ENCODE measurements at regions not wholly inside any gene's neighbourhood (a gene's known extent, or its start where the extent isn't known, plus 50 kb on each side); places are given as distances from the start of the nearest gene placed in this dataset.
A peak's percentile ranks its signal among the peaks of the same experiment; 100 is the strongest.

GRCh38 chr3:170766253-170766652 is 103.7 kb downstream of the RPL22L1 start (continued):
- no peak for TF ChIP-seq RBM17 (IDR thresholded peaks at IDR 0.05; ENCODE audit: borderline replicate concordance, low read depth, low read length)
- TF ChIP-seq ZNF766 (CRISPR knock-in tag; conservative IDR thresholded peaks at IDR 0.05) = no peak; the same call in 1 of the 2 replicates
- TF ChIP-seq ZNF583 (CRISPR knock-in tag; IDR thresholded peaks at IDR 0.05) = 0 out of 2 replicates have a peak, but pooled peaks have one; percentile 18
- peak; percentile 11; the same call in 1 of the 2 replicates for TF ChIP-seq DMBX1 (CRISPR knock-in tag; IDR thresholded peaks at IDR 0.05; ENCODE audit: borderline replicate concordance)
- 0 out of 2 replicates have a peak, but pooled peaks have one; percentile 17 for TF ChIP-seq BCL6 (CRISPR knock-in tag; IDR thresholded peaks at IDR 0.05)
- TF ChIP-seq MBD2 (IDR thresholded peaks at IDR 0.05; ENCODE audit: borderline replicate concordance, low read depth) = no peak
- TF ChIP-seq KLF13 (tag; IDR thresholded peaks at IDR 0.05; ENCODE audit: borderline replicate concordance, low read depth) = no peak
- TF ChIP-seq HDAC8 (tag; IDR thresholded peaks at IDR 0.05) = no peak
- TF ChIP-seq IRF2 (CRISPR knock-in tag; IDR thresholded peaks at IDR 0.05) = no peak
- TF ChIP-seq HEY1 (CRISPR knock-in tag; IDR thresholded peaks at IDR 0.05; ENCODE audit: borderline replicate concordance) = no peak
- no peak for TF ChIP-seq ZFP1 (CRISPR knock-in tag; IDR thresholded peaks at IDR 0.05)
- TF ChIP-seq, protein P1, sequence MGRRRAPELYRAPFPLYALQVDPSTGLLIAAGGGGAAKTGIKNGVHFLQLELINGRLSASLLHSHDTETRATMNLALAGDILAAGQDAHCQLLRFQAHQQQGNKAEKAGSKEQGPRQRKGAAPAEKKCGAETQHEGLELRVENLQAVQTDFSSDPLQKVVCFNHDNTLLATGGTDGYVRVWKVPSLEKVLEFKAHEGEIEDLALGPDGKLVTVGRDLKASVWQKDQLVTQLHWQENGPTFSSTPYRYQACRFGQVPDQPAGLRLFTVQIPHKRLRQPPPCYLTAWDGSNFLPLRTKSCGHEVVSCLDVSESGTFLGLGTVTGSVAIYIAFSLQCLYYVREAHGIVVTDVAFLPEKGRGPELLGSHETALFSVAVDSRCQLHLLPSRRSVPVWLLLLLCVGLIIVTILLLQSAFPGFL (CRISPR knock-in tag; IDR thresholded peaks at IDR 0.05) = no peak
- no peak for TF ChIP-seq ZBTB8A (IDR thresholded peaks at IDR 0.05; ENCODE audit: partially characterized antibody)
- TF ChIP-seq YY1 (IDR thresholded peaks at IDR 0.05; ENCODE audit: borderline replicate concordance in 1 of 3, control insufficient read depth in 1 of 3, extremely low read depth in 1 of 3, insufficient read depth in 3 of 3, insufficient read length in 1 of 3, insufficient replicate concordance in 2 of 3, low read depth in 1 of 3, low read length in 2 of 3) = no peak
- TF ChIP-seq, protein P2, sequence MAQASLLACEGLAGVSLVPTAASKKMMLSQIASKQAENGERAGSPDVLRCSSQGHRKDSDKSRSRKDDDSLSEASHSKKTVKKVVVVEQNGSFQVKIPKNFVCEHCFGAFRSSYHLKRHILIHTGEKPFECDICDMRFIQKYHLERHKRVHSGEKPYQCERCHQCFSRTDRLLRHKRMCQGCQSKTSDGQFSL (CRISPR knock-in tag; IDR thresholded peaks at IDR 0.05) = no peak
- TF ChIP-seq, protein P2 (tag; IDR thresholded peaks at IDR 0.05) = no peak
- no peak for TF ChIP-seq SRSF3 (IDR thresholded peaks at IDR 0.05; ENCODE audit: insufficient read depth, low read length)
- TF ChIP-seq, protein P3, sequence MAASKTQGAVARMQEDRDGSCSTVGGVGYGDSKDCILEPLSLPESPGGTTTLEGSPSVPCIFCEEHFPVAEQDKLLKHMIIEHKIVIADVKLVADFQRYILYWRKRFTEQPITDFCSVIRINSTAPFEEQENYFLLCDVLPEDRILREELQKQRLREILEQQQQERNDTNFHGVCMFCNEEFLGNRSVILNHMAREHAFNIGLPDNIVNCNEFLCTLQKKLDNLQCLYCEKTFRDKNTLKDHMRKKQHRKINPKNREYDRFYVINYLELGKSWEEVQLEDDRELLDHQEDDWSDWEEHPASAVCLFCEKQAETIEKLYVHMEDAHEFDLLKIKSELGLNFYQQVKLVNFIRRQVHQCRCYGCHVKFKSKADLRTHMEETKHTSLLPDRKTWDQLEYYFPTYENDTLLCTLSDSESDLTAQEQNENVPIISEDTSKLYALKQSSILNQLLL (CRISPR knock-in tag; IDR thresholded peaks at IDR 0.05; ENCODE audit: borderline replicate concordance) = no peak
- TF ChIP-seq FOXK1 (CRISPR knock-in tag; IDR thresholded peaks at IDR 0.05; ENCODE audit: borderline replicate concordance) = no peak
- no peak for TF ChIP-seq MCM2 (IDR thresholded peaks at IDR 0.05; ENCODE audit: low read depth)
- TF ChIP-seq U2AF2 (optimal IDR thresholded peaks at IDR 0.05; ENCODE audit: low read depth, low read length) = no peak
- TF ChIP-seq ZC3H11A (IDR thresholded peaks at IDR 0.05; ENCODE audit: low read depth, low read length) = no peak
- TF ChIP-seq KHSRP (IDR thresholded peaks at IDR 0.05) = no peak
- no peak for TF ChIP-seq RBFOX2 (IDR thresholded peaks at IDR 0.05; ENCODE audit: low read depth, low read length)
- TF ChIP-seq HNRNPL (IDR thresholded peaks at IDR 0.05; ENCODE audit: low read depth, low read length) = no peak
- TF ChIP-seq ZNF165 (CRISPR knock-in tag; IDR thresholded peaks at IDR 0.05; ENCODE audit: borderline replicate concordance) = peak; percentile 47; the same call in 1 of the 2 replicates
- no peak for TF ChIP-seq ZNF780A (CRISPR knock-in tag; IDR thresholded peaks at IDR 0.05)
- no peak for TF ChIP-seq ZEB2 (IDR thresholded peaks at IDR 0.05)

Data from K562 (cell line).